Endodermal cell (in vitro differentiated cells): ENCODE measurements at regions not wholly inside any gene's neighbourhood (a gene's known extent, or its start where the extent isn't known, plus 50 kb on each side); places are given as distances from the start of the nearest gene placed in this dataset.

Experiments used
- DNase-seq: peaks from one replicate; pipeline ENCODE4 v3.0.0-alpha.2; 2017
- H3K27ac ChIP-seq: 2 replicates; pipeline ENCODE4 v1.5.1; 2013; ENCODE audit warnings: mild to moderate bottlenecking, low read depth, low read length, moderate library complexity
- H3K27me3 ChIP-seq: 2 replicates; pipeline ENCODE4 v1.6.1; 2013; ENCODE audit warnings: mild to moderate bottlenecking, low read length, moderate library complexity; ENCODE audit not compliant: insufficient read depth, control insufficient read depth, poor library complexity, severe bottlenecking
- H3K36me3 ChIP-seq: 2 replicates; pipeline ENCODE4 v1.7.0; 2013; ENCODE audit warnings: mild to moderate bottlenecking, low read length, moderate library complexity; ENCODE audit not compliant: control insufficient read depth, insufficient read depth
- H3K4me1 ChIP-seq: one replicate; pipeline ENCODE4 v1.7.0; 2013; ENCODE audit warnings: low read length; ENCODE audit not compliant: control insufficient read depth, insufficient read depth
- H3K4me3 ChIP-seq: 2 replicates; pipeline ENCODE4 v1.5.1; 2013; ENCODE audit warnings: mild to moderate bottlenecking, low read length, moderate library complexity
- H3K9ac ChIP-seq: 2 replicates; pipeline ENCODE4 v1.6.1; 2013; ENCODE audit warnings: mild to moderate bottlenecking, low read length, moderate library complexity; ENCODE audit not compliant: poor library complexity, severe bottlenecking; ENCODE audit errors: extremely low read depth
- H3K9me3 ChIP-seq: 2 replicates; pipeline ENCODE4 v1.6.1; 2013; ENCODE audit warnings: mild to moderate bottlenecking, low read length, moderate library complexity; ENCODE audit not compliant: control insufficient read depth
- H3K27ac Mint-ChIP-seq: 2 replicates; pipeline ENCODE4 v1.8.0; 2020; ENCODE audit warnings: mixed read lengths
- H3K27me3 Mint-ChIP-seq: 2 replicates; pipeline ENCODE4 v1.8.0; 2021; ENCODE audit warnings: mild to moderate bottlenecking, mixed read lengths; ENCODE audit not compliant: insufficient read depth
- H3K36me3 Mint-ChIP-seq: 2 replicates; pipeline ENCODE4 v1.8.0; 2020; ENCODE audit warnings: low read depth, mixed read lengths
- H3K4me1 Mint-ChIP-seq: 2 replicates; pipeline ENCODE4 v1.8.0; 2020; ENCODE audit warnings: mixed read lengths
- H3K4me3 Mint-ChIP-seq: 2 replicates; pipeline ENCODE4 v1.8.0; 2020; ENCODE audit warnings: mild to moderate bottlenecking, moderate library complexity, mixed read lengths
- H3K9me3 Mint-ChIP-seq: 2 replicates; pipeline ENCODE4 v1.8.0; 2020; ENCODE audit warnings: mild to moderate bottlenecking, mixed read lengths
- WGBS, 2 experiments: methylation state at CpG; one replicate each; pipeline versions ENCODE4 v1.1.5 to v1.1.7; 2013; ENCODE audit warnings: missing lambda C conversion rate in 2 of 2, mixed read lengths in 1 of 2; ENCODE audit not compliant: insufficient coverage in 1 of 2, insufficient read length in 1 of 2; 5-methylcytosine and 5-hydroxymethylcytosine counted together
- TF ChIP-seq, protein P1 (sequence below): fragments of 200-600 bp; sonication (generic); conservative IDR thresholded peaks from 2 replicates; pipeline ENCODE4 v1.5.0; 2021; ENCODE audit warnings: antibody characterized with exemption, mild to moderate bottlenecking

DNA sequence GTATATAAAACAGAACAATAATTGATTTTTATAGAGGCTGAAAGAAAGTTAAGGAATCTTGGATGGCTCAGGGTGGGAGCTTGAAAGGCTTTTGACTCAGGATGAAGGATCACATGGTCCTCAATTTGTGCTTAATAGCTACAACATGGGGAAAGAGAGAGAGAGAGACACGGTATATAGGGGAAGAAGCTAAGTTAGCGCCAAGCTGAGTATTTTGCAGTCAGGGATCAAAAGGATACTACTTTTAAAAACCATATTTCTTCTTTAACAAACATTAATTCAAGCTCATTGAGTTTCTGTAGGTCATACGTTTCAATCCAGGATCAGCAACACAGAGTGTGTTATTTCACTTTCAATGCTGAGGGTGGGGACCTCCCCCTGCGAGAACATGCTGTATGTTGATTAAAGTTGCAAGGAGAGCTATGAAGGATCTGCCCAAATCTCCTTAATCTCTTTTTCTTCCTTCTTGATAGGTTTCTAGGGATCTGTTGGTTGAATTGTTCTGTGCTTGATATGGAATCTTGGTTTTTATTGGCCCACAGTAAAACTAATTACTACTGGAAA, 133.1 kb upstream of the NUDT4 start:
- TF ChIP-seq, protein P1, sequence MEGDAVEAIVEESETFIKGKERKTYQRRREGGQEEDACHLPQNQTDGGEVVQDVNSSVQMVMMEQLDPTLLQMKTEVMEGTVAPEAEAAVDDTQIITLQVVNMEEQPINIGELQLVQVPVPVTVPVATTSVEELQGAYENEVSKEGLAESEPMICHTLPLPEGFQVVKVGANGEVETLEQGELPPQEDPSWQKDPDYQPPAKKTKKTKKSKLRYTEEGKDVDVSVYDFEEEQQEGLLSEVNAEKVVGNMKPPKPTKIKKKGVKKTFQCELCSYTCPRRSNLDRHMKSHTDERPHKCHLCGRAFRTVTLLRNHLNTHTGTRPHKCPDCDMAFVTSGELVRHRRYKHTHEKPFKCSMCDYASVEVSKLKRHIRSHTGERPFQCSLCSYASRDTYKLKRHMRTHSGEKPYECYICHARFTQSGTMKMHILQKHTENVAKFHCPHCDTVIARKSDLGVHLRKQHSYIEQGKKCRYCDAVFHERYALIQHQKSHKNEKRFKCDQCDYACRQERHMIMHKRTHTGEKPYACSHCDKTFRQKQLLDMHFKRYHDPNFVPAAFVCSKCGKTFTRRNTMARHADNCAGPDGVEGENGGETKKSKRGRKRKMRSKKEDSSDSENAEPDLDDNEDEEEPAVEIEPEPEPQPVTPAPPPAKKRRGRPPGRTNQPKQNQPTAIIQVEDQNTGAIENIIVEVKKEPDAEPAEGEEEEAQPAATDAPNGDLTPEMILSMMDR: no peak
- Histone ChIP-seq H3K27me3 (peaks cover 13% of the 10 kb centered on the region), H3K27ac (no peak overlapping the region), H3K9me3 (peaks cover 21% of the 10 kb centered on the region), H3K36me3 (no peaks in the 10 kb centered on the region), H3K4me3 (no peak overlapping the region), H3K4me1 (no peaks in the 10 kb centered on the region), H3K9ac (no peak overlapping the region)
- Mint-ChIP-seq H3K27me3 (peaks cover 64% of the 10 kb centered on the region), H3K36me3 (peaks cover 3% of the 10 kb centered on the region), H3K4me3 (no peak overlapping the region), H3K27ac (no peak overlapping the region), H3K4me1 (peaks cover 9% of the 10 kb centered on the region), H3K9me3 (peaks cover 23% of the 10 kb centered on the region)
- no peak for DNase-seq
- 96 to 100% methylated on average over 1 to 4 of the region's 4 CpGs for WGBS, 2 experiments

DNA sequence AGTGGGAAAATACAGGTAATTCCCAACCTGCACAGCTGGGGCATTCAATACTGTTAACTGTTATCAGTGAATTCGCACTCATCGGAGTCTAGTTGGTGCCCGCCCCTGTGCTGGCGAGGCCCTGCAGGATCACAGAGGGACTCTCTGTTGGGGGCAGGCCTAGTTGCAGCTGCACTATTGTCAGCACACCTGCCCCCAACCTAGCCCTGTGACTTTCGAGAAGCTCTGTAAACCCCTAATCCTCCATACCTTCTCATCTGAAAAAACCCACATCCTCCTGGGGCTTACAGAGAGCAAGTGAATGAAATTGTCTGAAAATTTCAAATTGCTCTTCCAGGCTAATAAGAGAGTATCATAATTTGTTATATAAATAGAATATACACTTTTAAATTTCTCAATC, 132.2 kb upstream of the NUDT4 start:
- no peak overlapping the region for H3K4me3 Mint-ChIP-seq
- H3K4me3 ChIP-seq: no peak overlapping the region

DNA sequence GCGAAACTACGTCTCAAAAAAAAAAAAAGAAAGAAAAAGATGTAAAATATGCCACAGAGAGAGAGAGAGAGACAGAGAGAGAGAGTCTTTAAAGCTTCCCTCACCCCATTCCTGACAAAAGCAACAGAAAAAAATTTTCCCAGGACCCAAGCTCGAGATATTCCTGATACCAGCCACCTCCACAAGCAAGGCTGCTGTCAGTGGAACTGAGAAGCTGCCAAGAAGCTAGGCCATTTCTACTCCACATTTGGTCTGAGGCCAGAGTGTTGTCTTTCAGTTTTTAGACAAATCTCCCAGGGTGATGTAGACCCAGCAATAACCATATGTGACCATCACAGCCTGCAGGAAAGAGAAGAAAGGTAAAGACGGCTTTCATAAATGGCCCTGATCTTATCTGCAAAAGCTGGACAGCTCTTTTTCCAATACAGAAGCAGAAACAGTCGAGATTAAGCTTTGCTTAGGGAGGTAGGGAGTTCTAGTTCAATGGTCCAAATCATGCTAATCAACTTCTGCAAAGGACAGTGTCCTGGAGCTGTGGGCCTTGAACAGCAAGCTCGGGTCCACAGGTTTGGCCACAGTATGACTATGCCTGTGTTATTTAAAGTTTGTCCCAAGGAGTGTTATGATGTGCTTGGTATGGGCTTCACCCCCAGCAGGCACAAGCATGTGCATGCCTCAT, 130.3 kb upstream of the NUDT4 start:
- Histone ChIP-seq H3K9me3 (peaks cover 18% of the 10 kb centered on the region), H3K4me1 (no peaks in the 10 kb centered on the region), H3K9ac (no peak overlapping the region), H3K27ac (no peak overlapping the region), H3K4me3 (no peak overlapping the region), H3K36me3 (no peaks in the 10 kb centered on the region), H3K27me3 (peaks cover 13% of the 10 kb centered on the region)
- Mint-ChIP-seq H3K4me1 (peaks cover 3% of the 10 kb centered on the region), H3K27me3 (peaks cover 62% of the 10 kb centered on the region), H3K27ac (no peak overlapping the region), H3K4me3 (no peak overlapping the region), H3K36me3 (no peaks in the 10 kb centered on the region), H3K9me3 (peaks cover 20% of the 10 kb centered on the region)
- TF ChIP-seq, protein P1: no peak
- 79 to 90% methylated on average over 3 to 6 of the region's 6 CpGs for WGBS, 2 experiments
- no peak for DNase-seq

More for the DNA sequence above, 132.2 kb upstream of the NUDT4 start:
- 57 to 64% methylated on average over 4 to 5 of the region's 5 CpGs for WGBS, 2 experiments
- Mint-ChIP-seq H3K4me1 (peaks cover 9% of the 10 kb centered on the region), H3K27me3 (peaks cover 65% of the 10 kb centered on the region), H3K36me3 (no peaks in the 10 kb centered on the region), H3K27ac (no peak overlapping the region), H3K9me3 (peaks cover 13% of the 10 kb centered on the region)
- no peak overlapping the region for H3K27ac ChIP-seq
- H3K9me3 ChIP-seq: peaks cover 12% of the 10 kb centered on the region
- no peak overlapping the region for H3K9ac ChIP-seq
- H3K4me1 ChIP-seq: no peaks in the 10 kb centered on the region
- no peaks in the 10 kb centered on the region for H3K36me3 ChIP-seq
- TF ChIP-seq, protein P1: peak; percentile 15
- peak; percentile 67 for DNase-seq
- peaks cover 13% of the 10 kb centered on the region for H3K27me3 ChIP-seq
